ENCODE measurements at regions not wholly inside any gene's neighbourhood (a gene's known extent, or its start where the extent isn't known, plus 50 kb on each side); places are given as distances from the start of the nearest gene placed in this dataset.
"Not testable (repeated sequence)": the region's sequence is repeated elsewhere in the genome, so short reads cannot be mapped to it uniquely, and the experiment has no call there.

- no peak for DNase-seq
- Histone ChIP-seq H3K27me3 (no peaks in the 10 kb centered on the region), H3K27ac (no peak overlapping the region), H3K36me3 (no peaks in the 10 kb centered on the region), H3K9me3 (peaks cover 33% of the 10 kb centered on the region), H3K4me1 (no peaks in the 10 kb centered on the region), H3K4me3 (no peak overlapping the region)
- TF ChIP-seq, protein P1, sequence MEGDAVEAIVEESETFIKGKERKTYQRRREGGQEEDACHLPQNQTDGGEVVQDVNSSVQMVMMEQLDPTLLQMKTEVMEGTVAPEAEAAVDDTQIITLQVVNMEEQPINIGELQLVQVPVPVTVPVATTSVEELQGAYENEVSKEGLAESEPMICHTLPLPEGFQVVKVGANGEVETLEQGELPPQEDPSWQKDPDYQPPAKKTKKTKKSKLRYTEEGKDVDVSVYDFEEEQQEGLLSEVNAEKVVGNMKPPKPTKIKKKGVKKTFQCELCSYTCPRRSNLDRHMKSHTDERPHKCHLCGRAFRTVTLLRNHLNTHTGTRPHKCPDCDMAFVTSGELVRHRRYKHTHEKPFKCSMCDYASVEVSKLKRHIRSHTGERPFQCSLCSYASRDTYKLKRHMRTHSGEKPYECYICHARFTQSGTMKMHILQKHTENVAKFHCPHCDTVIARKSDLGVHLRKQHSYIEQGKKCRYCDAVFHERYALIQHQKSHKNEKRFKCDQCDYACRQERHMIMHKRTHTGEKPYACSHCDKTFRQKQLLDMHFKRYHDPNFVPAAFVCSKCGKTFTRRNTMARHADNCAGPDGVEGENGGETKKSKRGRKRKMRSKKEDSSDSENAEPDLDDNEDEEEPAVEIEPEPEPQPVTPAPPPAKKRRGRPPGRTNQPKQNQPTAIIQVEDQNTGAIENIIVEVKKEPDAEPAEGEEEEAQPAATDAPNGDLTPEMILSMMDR (IDR thresholded peaks at IDR 0.05): no peak
- intact Hi-C loops (cut with DNase I): no loop called here
- ATAC-seq: no peak
These were observed 99.6 kb downstream of the FAM114A2 start for GRCh38 chr5:153939101-153939500.

DNA sequence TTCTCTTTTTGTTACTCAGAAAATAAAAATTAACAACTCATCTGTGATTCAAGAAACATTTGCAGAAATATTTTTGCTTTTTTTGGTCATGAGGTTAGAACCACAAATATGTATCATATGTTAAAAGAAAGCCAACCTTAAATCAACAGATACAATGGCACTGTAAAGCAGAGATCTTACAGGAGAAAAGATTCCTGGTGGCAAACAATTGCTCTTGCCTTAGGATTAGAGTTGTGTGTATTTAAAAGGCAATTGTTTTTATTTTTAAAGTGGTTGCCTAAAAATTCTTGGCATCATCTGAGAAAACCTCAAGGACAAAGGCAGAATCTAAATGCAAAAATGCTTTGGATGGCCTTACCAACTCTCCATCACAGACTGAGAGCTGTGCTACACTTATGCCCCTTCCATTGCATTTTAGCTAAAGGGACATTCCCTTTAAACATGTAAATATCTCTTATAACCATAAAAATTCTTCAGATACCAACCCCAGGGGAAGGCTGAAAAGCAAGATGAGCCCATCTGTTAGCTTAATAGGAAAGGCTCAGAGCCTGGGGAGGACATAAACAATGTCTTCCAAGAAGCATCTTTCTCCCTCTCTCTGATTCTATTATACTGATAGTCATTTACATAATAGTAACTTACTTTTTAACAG, 100.4 kb downstream of the FAM114A2 start:
- ATAC-seq: no peak

GRCh38 chr5:153937661-153938060, 101.0 kb downstream of the FAM114A2 start:
- ATAC-seq (no peak), DNase-seq (no peak)
- peaks cover 33% of the 10 kb centered on the region for H3K9me3 ChIP-seq
- TF ChIP-seq, protein P1 (IDR thresholded peaks at IDR 0.05): no peak
- H3K27me3 ChIP-seq: no peaks in the 10 kb centered on the region
- H3K36me3 ChIP-seq: no peaks in the 10 kb centered on the region
- intact Hi-C loops (cut with DNase I): no loop called here
- H3K4me1 ChIP-seq: no peaks in the 10 kb centered on the region
- H3K4me3 ChIP-seq: no peak overlapping the region
- H3K27ac ChIP-seq: no peak overlapping the region

More for the DNA sequence above, 100.4 kb downstream of the FAM114A2 start:
- no peaks in the 10 kb centered on the region for H3K27me3 ChIP-seq
- no peaks in the 10 kb centered on the region for H3K4me1 ChIP-seq
- H3K4me3 ChIP-seq: no peak overlapping the region
- DNase-seq: no peak
- TF ChIP-seq, protein P1 (IDR thresholded peaks at IDR 0.05): no peak
- no peaks in the 10 kb centered on the region for H3K36me3 ChIP-seq
- intact Hi-C loops (cut with DNase I): no loop called here
- H3K27ac ChIP-seq: no peak overlapping the region
- H3K9me3 ChIP-seq: peaks cover 33% of the 10 kb centered on the region

DNA sequence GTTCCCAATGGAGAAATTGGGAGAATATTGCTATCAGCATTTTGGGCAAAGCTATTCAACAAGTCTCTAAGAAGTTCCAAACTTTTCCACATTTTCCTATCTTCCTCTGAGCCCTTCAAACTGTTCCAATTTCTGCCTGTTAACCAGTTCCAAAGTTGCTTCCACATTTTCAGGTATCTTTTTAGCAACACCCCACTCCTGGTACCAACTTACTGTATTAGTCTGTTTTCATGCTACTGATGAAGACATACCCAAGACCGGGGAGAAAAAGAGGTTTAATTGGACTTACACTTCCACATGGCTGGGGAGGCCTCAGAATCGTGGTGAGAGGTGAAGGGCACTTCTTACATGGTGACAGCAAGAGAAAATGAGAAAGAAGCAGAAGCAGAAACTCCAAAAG, 103.6 kb downstream of the FAM114A2 start:
- H3K36me3 ChIP-seq: not testable (repeated sequence)

GRCh38 chr5:153926201-153926600, 112.5 kb downstream of the FAM114A2 start:
- no peak for ATAC-seq
- Histone ChIP-seq H3K36me3 (no peaks in the 10 kb centered on the region), H3K27me3 (no peaks in the 10 kb centered on the region), H3K27ac (no peak overlapping the region), H3K4me1 (no peaks in the 10 kb centered on the region), H3K9me3 (no peaks in the 10 kb centered on the region), H3K4me3 (no peak overlapping the region)
- no peak for DNase-seq
- intact Hi-C loops (cut with DNase I): no loop called here
- TF ChIP-seq, protein P1 (IDR thresholded peaks at IDR 0.05): no peak

More for the DNA sequence above, 103.6 kb downstream of the FAM114A2 start:
- DNase-seq; H3K27ac ChIP-seq; H3K4me1 ChIP-seq; ATAC-seq; H3K27me3 ChIP-seq; H3K4me3 ChIP-seq; intact Hi-C loops (cut with DNase I): not testable (repeated sequence)
- peaks cover 18% of the 10 kb centered on the region for H3K9me3 ChIP-seq

GRCh38 chr5:153919161-153919560, 119.5 kb downstream of the FAM114A2 start:
- DNase-seq (no peak), ATAC-seq (no peak)
- Histone ChIP-seq H3K27me3 (no peaks in the 10 kb centered on the region), H3K27ac (no peak overlapping the region), H3K36me3 (no peaks in the 10 kb centered on the region), H3K4me3 (no peak overlapping the region), H3K4me1 (no peaks in the 10 kb centered on the region), H3K9me3 (no peaks in the 10 kb centered on the region)
- TF ChIP-seq, protein P1 (IDR thresholded peaks at IDR 0.05): no peak
- intact Hi-C loops (cut with DNase I): no loop called here
